NCI-H2029 treated with DMSO at 0.1 percent for 48 hours (cell line): ENCODE measurements at regions not wholly inside any gene's neighbourhood (a gene's known extent, or its start where the extent isn't known, plus 50 kb on each side); places are given as distances from the start of the nearest gene placed in this dataset.

ENCODE experiments used
- DNase-seq: peaks from one replicate; lab custom pipeline; 2025; lab: John Stamatoyannopoulos, UW

DNA sequence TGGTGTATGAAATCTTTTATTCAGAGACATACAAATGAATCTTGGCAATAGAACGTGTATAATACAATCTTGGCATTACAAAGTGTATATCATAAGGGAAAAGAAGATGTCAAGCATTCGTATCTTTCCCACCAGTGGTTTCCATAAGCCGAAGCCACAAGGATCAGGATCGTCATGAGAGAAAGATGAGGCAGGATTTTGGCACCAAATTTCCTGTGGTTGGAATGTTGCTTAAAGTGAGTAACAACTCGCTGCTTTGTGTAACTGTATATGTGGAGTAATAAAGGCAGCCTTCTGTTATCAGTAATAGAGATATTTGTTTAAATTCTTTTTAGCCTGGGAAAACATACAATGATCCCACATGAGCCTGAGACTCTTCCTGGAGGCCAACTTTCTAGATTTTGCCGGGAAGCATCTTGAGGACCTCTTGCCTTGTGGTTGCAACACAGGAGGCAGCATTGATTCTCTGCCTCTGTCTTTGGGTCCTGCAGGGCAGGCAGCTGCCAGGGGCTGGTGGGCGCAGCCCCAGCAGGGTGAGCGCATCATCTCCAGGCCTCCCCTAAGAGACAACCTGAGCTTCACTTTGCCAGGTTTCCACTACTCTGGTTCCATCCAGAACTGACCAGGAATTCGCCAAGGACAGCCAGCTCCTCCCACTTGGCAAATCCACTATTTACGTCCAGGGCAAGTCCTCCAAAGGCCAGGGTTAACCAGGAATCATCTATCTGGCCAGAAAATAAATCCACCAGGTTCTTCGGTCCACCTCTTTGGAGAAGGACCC lies 230.9 kb upstream of the SULF2 start:
- DNase-seq: no peak

DNA sequence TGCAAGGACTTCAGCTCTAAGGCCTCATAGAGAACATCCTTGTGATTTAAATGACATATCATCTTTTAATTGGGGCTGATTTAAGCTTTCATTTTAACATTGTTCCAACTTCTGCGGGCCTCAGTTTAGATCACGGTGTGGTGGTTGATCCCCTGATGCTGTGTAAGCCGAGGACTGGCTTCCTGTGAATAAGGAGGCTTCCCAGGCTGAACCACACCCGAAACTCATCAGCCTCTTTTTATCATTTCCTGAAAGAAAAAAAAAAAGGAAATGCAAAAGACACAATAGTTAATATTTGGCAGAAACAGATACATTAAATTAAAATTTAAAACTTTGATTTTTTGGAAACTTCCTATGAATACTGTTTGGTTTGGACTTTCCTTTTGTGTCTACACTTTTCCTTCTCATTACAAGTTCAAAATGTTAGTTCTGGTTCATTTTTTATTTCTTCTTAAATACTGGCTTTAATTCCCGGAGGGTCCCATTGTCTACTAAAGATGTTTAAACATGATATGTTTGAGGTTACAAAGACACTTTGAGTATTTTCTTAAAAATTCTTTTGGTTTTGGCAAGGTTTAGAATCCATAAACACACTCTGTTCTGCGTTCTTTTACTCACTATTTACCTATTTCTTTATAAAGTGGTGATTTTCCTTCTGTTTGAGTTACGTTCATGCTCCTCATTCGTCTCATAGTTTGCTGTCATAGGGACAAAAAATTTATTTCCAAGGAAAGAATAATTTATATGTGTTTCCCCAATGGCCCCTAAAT lies 230.0 kb upstream of the SULF2 start:
- DNase-seq: no peak

DNA sequence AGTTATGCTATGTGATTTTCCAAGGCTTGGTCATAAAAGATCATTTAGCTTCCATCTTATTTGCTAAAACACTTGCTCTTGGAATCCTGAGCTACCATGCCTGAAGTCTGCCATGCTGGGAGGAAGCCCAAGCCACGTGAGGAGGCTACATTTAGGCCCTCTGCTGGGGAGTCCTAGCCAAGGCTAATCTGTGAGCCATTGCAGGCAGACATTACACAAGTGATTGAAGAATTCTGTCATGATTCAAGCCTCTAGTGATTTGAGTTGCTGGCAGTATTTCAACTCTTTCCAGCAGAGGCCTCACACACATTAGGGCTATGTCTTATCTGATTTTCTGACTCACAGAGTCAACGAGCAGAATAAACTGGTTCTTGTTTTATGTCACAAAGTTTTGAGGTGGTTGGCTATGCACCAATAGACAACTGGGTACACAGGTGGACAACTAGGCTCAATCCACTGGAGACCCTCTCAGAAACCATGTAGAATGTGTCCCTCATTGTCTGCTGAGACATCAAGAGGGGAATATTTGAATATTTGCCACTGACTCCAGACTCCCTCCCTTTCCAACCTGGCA lies 227.2 kb upstream of the SULF2 start:
- DNase-seq: no peak

DNA sequence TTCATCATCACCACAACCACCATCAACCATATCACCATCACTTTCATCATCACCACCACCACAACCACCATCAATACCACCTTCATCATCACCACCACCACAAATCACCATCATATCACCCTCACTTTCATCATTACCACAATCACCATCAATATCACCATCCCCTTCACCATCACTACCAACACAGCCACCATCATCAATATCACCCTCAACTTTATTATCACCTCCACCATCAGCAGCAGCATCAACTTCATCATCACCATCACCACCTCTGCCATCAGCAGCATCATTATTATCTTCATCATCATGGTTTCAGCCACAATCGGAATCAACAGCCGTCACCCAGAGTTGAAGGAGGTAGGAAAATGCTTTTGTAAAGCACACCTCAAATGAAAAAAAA lies 225.7 kb upstream of the SULF2 start:
- DNase-seq: no peak

DNA sequence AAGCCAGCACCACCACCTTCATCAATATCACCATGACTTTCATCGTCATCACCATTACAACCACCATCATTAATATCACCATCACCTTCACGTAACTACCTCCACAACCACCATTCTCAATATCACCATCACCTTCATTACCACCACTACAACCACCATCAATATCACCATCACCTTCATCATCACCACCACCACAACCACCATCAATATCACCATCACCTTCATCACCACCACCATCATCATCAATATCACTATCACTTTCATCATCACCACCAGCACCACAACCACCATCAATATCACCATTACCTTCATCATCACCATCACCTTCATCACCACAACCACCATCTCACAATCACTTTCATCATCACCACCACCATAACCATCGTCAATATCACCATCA lies 225.3 kb upstream of the SULF2 start:
- DNase-seq: no peak

DNA sequence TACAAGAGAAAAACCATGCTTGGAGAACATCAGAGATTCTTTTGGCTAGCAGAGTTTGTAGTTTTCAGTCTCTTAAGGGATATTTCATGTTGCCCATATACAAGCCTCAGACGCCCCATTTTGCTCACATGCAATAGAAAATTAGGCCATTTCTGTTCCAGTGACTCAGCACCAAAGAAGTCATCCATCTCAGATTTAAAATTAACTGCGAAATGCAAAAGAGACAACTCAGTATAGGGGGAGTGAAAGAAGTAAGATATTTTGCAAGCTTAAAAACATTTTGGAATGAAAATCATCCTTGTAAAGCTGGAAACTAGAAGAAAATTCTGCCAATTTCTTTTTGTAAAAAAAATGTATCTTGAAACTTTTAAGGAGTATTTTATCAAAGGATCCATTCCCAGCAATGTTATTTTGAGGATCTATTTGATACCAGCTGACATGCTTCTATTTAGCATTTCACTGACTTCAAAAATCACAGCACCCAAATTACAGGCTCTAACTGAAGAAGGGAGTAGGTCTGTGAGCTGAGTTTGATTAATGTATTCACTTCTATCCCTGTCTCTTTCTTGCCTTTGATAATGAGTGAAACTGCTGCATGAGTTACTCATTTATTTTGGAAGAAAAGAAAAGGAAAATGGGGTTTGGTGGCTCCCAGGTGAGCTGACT lies 223.7 kb upstream of the SULF2 start:
- no peak for DNase-seq

DNA sequence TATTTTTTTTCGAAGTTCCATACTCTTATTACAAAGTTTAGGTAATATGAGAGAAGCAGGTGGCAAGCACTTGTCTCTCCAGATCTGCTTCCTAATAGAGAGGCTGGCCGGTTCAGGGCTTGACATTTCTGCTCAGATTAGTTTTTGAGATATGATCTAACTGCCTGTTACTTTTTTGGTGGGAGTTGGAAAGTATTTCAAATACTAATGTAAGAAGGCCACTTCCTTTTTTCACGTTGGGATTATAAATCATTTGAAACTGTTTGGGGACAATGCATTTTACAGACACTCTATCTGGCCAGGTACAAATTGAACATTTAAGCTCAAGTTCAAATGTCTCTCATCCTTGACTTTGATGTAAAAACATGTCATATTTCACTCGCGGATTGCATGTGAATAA lies 222.1 kb upstream of the SULF2 start:
- no peak for DNase-seq

DNA sequence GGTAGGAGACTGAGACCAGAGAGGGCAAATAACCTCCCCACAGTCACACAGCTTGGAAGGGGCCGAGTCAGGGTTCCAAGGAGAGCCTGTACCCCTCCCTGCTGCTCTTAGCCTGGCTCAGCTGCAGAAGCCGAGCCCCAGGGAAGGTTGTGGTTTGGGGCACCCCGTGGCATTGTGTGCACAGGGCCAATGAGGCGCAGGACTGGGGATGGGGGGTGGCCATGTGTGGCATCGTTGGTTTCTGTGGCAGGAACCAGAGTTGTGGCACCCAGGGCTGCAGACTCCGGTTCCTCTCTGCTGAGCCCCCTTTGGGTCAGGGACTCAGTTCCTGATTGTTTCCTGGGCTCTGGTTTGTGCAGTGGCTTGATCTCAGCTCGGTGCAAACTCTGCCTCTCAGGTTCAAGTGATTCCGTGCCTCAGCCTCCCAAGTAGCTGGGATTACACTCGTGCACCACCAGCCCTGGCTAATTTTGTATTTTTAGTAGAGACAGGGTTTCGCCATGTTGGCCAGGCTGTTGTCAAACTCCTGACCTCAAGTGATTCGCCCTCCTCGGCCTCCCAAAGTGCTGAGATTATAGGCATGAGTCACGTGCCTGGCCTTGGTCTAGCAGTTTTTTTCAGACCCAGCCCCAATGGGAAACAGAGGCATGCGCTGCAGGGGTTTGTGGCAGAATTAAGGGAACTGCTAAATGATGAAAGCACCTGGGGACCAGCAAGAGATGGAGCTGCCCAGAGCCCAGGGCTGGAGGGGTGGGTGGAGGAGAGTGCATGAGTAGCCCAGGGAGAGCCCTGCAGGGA lies 221.0 kb upstream of the SULF2 start:
- no peak for DNase-seq

DNA sequence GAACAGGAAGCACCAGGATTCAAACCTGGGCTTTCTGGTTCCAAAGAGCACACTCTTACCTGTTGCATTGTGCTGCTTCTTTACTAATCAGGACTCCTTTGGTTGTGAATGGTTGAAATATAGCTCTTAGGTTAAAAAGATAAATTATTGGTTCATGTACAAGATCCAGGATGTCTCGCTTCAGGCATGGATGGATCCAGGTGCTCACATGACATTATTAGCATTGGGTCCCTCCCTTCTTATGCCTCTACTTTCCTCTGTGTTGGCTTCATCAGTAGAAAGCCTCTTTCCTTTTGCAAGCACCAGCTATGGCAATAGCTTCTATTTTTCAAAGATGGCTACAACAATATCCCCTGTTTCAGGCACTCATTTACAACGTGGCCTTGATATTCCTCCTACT lies 217.7 kb upstream of the SULF2 start:
- no peak for DNase-seq

DNA sequence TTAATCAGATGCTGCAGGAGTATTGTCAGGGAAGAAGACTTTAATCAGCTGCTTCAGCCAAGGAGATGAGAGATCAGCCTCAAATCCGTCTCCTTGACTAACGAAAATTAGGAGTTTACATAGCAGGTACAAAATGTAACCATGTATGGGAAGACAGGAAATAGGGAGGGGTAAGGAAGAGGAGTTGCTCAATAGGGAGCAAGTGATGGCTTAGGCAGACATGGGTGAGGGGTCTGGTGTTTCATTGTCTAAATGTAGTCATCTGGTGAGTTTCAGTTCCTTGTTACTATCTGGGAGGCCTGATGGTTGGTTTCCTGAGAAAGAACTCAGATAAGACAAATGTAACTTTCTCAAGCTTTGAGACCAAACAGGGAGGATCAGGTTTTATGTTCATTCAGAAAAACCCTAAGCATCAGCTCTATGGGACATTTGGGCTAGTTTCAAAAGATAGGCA lies 217.3 kb upstream of the SULF2 start:
- DNase-seq: no peak

DNA sequence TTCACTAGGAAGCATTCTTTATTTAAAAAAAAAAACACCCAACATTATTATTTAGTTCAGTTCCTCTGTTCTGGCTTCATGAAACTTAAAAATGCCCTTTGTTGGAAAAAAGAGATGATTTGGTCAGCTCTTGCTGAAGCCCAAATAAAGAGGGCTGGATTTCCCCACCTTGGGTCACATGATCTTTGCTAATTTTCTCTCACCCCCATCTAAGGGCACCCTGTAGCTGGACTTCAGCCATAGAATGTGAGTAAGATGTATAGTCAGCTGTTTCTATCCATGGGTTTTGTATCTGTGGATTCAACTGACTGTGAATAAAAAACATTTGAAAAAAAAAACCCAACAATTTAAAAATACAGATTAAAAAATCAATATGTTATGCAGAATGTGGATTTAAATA lies 213.9 kb upstream of the SULF2 start:
- no peak for DNase-seq

DNA sequence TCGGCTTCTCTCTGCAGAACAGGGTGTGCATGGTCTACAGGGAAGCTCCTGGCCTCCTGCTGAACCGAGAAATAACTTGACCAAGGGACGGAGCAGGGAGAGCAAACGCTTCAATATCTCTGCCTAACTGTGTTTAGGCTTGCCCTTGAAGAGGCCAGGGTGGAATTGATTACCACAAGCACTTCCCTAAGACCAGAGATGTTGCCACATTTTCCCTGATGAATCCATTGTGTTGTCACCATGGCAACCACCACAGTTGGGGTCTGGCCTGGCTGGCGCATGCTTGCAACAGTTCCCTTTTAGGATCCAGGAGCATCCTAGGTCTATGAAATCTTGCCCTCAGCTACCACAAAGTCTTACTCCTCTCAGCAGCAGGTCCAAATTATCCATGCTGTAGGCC lies 213.5 kb upstream of the SULF2 start:
- no peak for DNase-seq

DNA sequence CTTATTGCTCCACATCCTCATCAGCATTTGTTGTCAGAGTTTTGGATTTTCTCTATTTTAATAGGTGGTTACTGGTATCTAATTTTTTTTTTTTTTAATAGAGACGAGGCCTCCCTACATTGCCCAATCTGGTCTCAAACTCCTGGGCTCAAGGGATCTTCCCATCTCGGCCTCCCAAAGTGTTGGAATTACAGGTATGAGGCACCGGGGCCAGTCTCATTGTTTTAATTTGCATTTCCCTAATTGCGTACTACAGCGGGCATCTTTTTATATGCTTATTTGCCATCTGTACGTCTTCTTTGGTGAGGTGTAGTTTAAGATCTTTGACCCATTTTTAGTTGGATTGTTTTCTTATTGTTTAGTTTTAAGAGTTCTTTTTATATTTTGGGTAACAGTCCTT lies 210.4 kb upstream of the SULF2 start:
- no peak for DNase-seq

DNA sequence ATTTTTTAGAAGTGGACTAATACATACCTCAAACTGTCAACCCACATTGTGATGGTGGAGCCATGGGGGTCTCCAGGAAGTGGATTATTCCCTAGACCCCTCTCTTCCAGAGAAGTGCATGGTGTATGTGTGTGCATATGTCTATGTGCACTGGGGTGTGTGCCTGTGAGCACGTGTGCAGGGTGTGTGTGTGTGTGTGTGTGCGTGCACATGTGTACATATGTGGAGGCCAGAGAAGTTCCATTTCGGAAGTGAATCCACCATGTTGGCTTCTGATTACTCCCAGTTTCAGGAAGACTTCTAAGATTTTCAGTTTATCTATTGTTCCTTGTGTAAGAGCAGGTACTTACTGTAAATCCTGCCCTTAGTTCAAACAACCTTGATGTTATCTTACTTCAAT lies 208.5 kb upstream of the SULF2 start:
- no peak for DNase-seq

DNA sequence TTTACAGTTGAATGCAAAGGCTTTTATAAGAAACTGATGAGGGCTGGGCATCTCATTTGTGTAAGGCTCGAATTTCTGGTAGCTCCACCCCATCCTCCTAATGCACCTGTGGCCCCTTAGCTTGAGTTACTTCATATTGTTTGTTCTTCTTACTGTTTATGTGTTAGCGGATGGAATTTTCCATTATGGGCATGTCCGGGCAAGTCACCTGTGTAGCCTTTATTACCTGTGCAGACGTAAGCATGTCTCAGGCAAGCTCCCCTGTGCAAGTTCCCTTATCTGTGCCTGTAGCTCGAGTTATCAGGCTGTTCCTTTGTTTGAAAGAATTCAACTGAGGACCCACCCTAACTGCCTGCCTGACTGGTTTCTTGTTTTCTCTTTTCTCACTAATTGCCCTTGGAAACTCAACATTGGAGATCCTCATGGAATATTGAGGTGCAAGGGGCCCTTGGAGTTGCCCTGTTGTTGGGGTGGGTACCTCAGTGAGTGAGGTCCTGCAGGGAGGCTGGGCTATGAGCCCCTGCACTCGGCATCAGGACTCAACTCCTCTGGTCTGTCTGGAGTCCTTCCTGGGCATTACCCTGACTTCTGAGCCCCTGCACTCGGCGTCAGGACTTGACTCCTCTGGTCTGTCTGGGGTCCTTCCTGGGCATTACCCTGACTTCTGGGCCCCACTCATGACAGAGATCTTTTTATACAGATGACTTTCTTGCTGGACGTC lies 207.9 kb upstream of the SULF2 start:
- no peak for DNase-seq

DNA sequence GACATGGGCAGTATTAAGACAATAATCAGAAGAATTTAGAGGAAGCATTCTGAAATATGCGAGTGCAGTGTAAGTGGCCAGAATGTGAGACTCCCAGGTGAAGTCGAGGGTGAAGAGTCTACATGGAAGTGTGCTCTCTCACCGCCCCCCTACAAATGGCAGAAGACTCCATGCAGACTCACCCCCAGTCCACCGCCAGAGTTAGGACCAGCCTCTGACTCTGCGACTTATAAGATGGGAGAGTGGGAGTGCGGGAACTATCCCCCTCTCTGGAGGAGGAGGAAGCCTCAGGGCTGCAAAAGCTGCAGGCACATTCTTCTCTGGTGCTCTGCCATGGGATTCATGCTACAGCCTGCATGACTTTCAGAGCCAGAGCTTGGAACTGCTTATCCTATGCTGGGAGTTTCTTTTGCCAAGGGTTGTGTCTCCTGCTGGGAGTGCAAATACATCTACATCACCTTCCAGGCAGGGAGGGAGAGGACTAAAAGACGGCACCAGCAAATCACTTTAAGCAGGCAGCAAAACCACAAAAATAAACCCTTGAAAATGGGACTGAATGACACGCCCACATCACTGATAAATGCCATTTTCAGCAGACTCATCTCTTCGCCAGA lies 206.7 kb upstream of the SULF2 start:
- DNase-seq: no peak

DNA sequence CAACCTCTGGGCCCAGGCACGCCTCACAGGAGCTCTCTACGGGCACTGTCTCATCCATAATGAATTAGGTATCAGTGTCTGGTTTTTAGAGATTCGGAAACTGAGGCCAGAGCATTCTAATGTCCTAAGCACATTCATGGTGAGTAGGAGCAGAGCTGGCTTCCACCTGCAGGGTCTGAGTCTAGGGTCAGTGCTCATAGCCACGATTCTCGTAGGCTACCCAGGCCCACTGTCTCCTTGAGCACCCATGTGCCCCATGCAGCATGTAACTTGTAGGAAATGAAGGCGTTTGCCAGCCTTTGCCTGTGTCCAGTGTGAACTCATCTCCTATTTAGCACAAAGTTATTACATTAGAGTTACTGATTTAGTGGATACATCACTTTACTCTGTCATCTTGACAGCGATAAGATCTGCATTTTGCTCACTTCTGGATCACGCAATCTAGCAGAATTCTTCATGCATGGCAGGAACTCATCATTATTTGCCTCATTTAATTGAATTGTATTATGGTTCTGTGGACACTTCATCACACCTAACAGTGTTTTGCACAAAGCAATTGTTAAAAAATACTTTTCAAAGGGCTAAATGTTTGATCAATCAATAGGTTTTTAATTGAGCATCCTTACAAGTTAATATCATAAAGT lies 205.3 kb upstream of the SULF2 start:
- DNase-seq: no peak

DNA sequence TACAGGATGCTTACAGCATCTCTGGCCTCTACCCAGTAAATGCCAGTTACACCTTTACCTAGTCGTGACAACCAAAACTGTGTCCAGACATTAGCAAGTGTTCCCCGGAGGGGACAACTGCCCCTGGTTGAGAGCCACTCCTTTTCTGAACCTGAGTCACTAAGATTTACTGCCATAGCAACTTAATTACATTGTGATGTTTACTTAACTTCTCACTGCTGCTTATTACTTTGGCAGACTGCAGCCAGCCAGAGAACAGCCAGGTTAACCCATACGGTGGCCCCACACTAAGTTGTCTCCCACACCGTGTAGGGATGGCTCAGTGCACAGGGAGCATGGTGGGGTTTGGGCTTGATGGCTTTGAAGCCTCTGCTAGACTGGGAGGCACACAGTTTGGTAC lies 204.7 kb upstream of the SULF2 start:
- no peak for DNase-seq

DNA sequence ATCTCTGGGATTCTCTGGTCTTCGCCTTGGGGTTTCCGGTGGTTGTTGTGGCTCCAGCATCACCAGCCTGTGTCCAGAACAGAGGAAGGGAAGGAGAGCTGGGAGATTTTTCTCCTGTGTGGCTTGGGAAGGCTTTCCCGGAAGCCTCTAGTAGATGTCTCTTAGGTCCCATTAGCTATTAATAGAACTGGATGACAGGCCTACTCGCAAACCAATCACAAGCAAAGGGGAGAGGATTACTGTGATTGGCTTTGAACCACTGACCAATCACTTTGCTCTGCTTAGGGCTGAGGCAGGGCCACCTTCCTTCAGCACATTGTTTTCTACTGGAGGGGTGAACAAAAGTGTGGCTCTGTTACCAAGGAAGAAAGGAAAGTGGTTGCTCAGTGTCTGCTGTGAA lies 203.4 kb upstream of the SULF2 start:
- no peak for DNase-seq
